ENCODE measurements at regions not wholly inside any gene's neighbourhood (a gene's known extent, or its start where the extent isn't known, plus 50 kb on each side); places are given as distances from the start of the nearest gene placed in this dataset.
"Not testable (repeated sequence)": the region's sequence is repeated elsewhere in the genome, so short reads cannot be mapped to it uniquely, and the experiment has no call there.

GRCh38 chr1:221575605-221576004, 166.3 kb downstream of the DUSP10 start:
- intact Hi-C loops (cut with micrococcal nuclease; ENCODE audit: unreplicated experiment): no loop called here
- Histone ChIP-seq H3K4me1 (no peaks in the 10 kb centered on the region), H3K36me3 (ENCODE audit: control insufficient read depth, insufficient read depth, low read length) (no peaks in the 10 kb centered on the region), H3K4me3 (ENCODE audit: low read depth, low read length) (no peak overlapping the region), H3K9me3 (no peaks in the 10 kb centered on the region), H3K27me3 (replicated peaks; ENCODE audit: control insufficient read depth, insufficient read depth, low read length) (no peaks in the 10 kb centered on the region)
- H3K27ac Mint-ChIP-seq (ENCODE audit: unreplicated experiment): no peak overlapping the region
- DNase-seq: no peak
- TF ChIP-seq CTCF (IDR thresholded peaks at IDR 0.05; ENCODE audit: insufficient read depth in 1 of 2, low read depth in 1 of 2, low read length in 1 of 2, severe bottlenecking in 1 of 2, unreplicated experiment in 1 of 2): no peak
- H3K4me3 Mint-ChIP-seq (ENCODE audit: unreplicated experiment): no peak overlapping the region
- POLR2A ChIA-PET: no interaction called here
- H3K9me3 Mint-ChIP-seq (ENCODE audit: unreplicated experiment): peaks cover 19% of the 10 kb centered on the region
- no peaks in the 10 kb centered on the region for H3K4me1 Mint-ChIP-seq (ENCODE audit: low read depth, unreplicated experiment)
- BruUV-seq (replicated peaks): no TSS peak
- H3K36me3 Mint-ChIP-seq (ENCODE audit: insufficient read depth, unreplicated experiment): no peaks in the 10 kb centered on the region
- CTCF ChIA-PET: interaction anchor here (1.0 kb wide), 1 partner anchor 240 kb away, joined by 4 read pairs; no protein-coding TSS in a partner anchor
- no peaks in the 10 kb centered on the region for H3K27me3 Mint-ChIP-seq (ENCODE audit: insufficient read depth, unreplicated experiment)

GRCh38 chr1:221576268-221576667, 165.6 kb downstream of the DUSP10 start:
- TF ChIP-seq CTCF (IDR thresholded peaks at IDR 0.05; ENCODE audit: insufficient read depth in 1 of 2, low read depth in 1 of 2, low read length in 1 of 2, severe bottlenecking in 1 of 2, unreplicated experiment in 1 of 2): no peak
- no peaks in the 10 kb centered on the region for H3K4me1 ChIP-seq
- intact Hi-C loops (cut with micrococcal nuclease; ENCODE audit: unreplicated experiment): no loop called here
- no peaks in the 10 kb centered on the region for H3K9me3 ChIP-seq
- ChIA-PET POLR2A (no interaction called here), CTCF (interaction anchor here (1.0 kb wide), 1 partner anchor 241 kb away, joined by 4 read pairs; no protein-coding TSS in a partner anchor)
- H3K9me3 Mint-ChIP-seq (ENCODE audit: unreplicated experiment): peaks cover 19% of the 10 kb centered on the region
- no peak overlapping the region for H3K27ac Mint-ChIP-seq (ENCODE audit: unreplicated experiment)
- no peak overlapping the region for H3K4me3 ChIP-seq (ENCODE audit: low read depth, low read length)
- no peaks in the 10 kb centered on the region for H3K27me3 ChIP-seq (replicated peaks; ENCODE audit: control insufficient read depth, insufficient read depth, low read length)
- no TSS peak for BruUV-seq (replicated peaks)
- H3K36me3 Mint-ChIP-seq (ENCODE audit: insufficient read depth, unreplicated experiment): no peaks in the 10 kb centered on the region
- H3K4me3 Mint-ChIP-seq (ENCODE audit: unreplicated experiment): no peak overlapping the region
- no peaks in the 10 kb centered on the region for H3K36me3 ChIP-seq (ENCODE audit: control insufficient read depth, insufficient read depth, low read length)
- no peaks in the 10 kb centered on the region for H3K27me3 Mint-ChIP-seq (ENCODE audit: insufficient read depth, unreplicated experiment)
- no peak for DNase-seq
- no peaks in the 10 kb centered on the region for H3K4me1 Mint-ChIP-seq (ENCODE audit: low read depth, unreplicated experiment)

- H3K4me1 ChIP-seq: no peaks in the 10 kb centered on the region
- H3K27me3 ChIP-seq (replicated peaks; ENCODE audit: control insufficient read depth, insufficient read depth, low read length): no peaks in the 10 kb centered on the region
- no peaks in the 10 kb centered on the region for H3K36me3 ChIP-seq (ENCODE audit: control insufficient read depth, insufficient read depth, low read length)
- DNase-seq: no peak
- intact Hi-C loops (cut with micrococcal nuclease; ENCODE audit: unreplicated experiment): no loop called here
- no peak overlapping the region for H3K4me3 ChIP-seq (ENCODE audit: low read depth, low read length)
- Mint-ChIP-seq H3K4me1 (ENCODE audit: low read depth, unreplicated experiment) (no peaks in the 10 kb centered on the region), H3K4me3 (ENCODE audit: unreplicated experiment) (no peak overlapping the region), H3K36me3 (ENCODE audit: insufficient read depth, unreplicated experiment) (no peaks in the 10 kb centered on the region), H3K27ac (ENCODE audit: unreplicated experiment) (no peak overlapping the region), H3K27me3 (ENCODE audit: insufficient read depth, unreplicated experiment) (no peaks in the 10 kb centered on the region), H3K9me3 (ENCODE audit: unreplicated experiment) (peaks cover 17% of the 10 kb centered on the region)
- POLR2A ChIA-PET: no interaction called here
- BruUV-seq (replicated peaks): no TSS peak
- CTCF ChIA-PET: no interaction called here
- H3K9me3 ChIP-seq: no peaks in the 10 kb centered on the region
- no peak for TF ChIP-seq CTCF (IDR thresholded peaks at IDR 0.05; ENCODE audit: insufficient read depth in 1 of 2, low read depth in 1 of 2, low read length in 1 of 2, severe bottlenecking in 1 of 2, unreplicated experiment in 1 of 2)
These were observed 158.4 kb downstream of the DUSP10 start for GRCh38 chr1:221583465-221583864.

- H3K36me3 Mint-ChIP-seq (ENCODE audit: insufficient read depth, unreplicated experiment); H3K27me3 ChIP-seq (replicated peaks; ENCODE audit: control insufficient read depth, insufficient read depth, low read length); H3K4me1 ChIP-seq; CTCF ChIA-PET; H3K4me1 Mint-ChIP-seq (ENCODE audit: low read depth, unreplicated experiment); POLR2A ChIA-PET; H3K4me3 Mint-ChIP-seq (ENCODE audit: unreplicated experiment); H3K9me3 ChIP-seq; intact Hi-C loops (cut with micrococcal nuclease; ENCODE audit: unreplicated experiment); H3K4me3 ChIP-seq (ENCODE audit: low read depth, low read length); DNase-seq; BruUV-seq (replicated peaks); H3K27me3 Mint-ChIP-seq (ENCODE audit: insufficient read depth, unreplicated experiment); H3K27ac Mint-ChIP-seq (ENCODE audit: unreplicated experiment); H3K36me3 ChIP-seq (ENCODE audit: control insufficient read depth, insufficient read depth, low read length): not testable (repeated sequence)
- peaks cover 25% of the 10 kb centered on the region for H3K9me3 Mint-ChIP-seq (ENCODE audit: unreplicated experiment)
These were observed 154.9 kb downstream of the DUSP10 start for GRCh38 chr1:221587013-221587412.

- H3K36me3 Mint-ChIP-seq (ENCODE audit: insufficient read depth, unreplicated experiment); H3K4me3 ChIP-seq (ENCODE audit: low read depth, low read length); DNase-seq; H3K4me1 ChIP-seq; BruUV-seq (replicated peaks); H3K27me3 Mint-ChIP-seq (ENCODE audit: insufficient read depth, unreplicated experiment); H3K4me3 Mint-ChIP-seq (ENCODE audit: unreplicated experiment); H3K36me3 ChIP-seq (ENCODE audit: control insufficient read depth, insufficient read depth, low read length); H3K4me1 Mint-ChIP-seq (ENCODE audit: low read depth, unreplicated experiment); CTCF ChIA-PET; H3K27me3 ChIP-seq (replicated peaks; ENCODE audit: control insufficient read depth, insufficient read depth, low read length); H3K9me3 ChIP-seq; intact Hi-C loops (cut with micrococcal nuclease; ENCODE audit: unreplicated experiment); H3K27ac Mint-ChIP-seq (ENCODE audit: unreplicated experiment); POLR2A ChIA-PET: not testable (repeated sequence)
- H3K9me3 Mint-ChIP-seq (ENCODE audit: unreplicated experiment): peaks cover 25% of the 10 kb centered on the region
These were observed 150.6 kb downstream of the DUSP10 start for GRCh38 chr1:221591250-221591649.

Measured in Caco-2 (cell line).